Heart left ventricle (tissue), 16 donors: ENCODE measurements at regions not wholly inside any gene's neighbourhood (a gene's known extent, or its start where the extent isn't known, plus 50 kb on each side); places are given as distances from the start of the nearest gene placed in this dataset.

Experiments
- ATAC-seq, 4 donors: fragments of 200-7000 bp; cut with Tn5 transposase; one replicate each; pipeline ENCODE4 v1.9.1; 2020 to 2022; ENCODE audit warnings: moderate library complexity in 4 of 4, mild to moderate bottlenecking in 3 of 4, moderate number of reproducible peaks in 1 of 4
- DNase-seq, 5 donors: peaks; one replicate each; pipeline ENCODE4 v3.0.0-alpha.2; 2020
- H3K27ac ChIP-seq, 12 donors: fragments of 200-600 bp; sonication (generic) in 4 of 12; one replicate each; pipeline versions ENCODE4 v1.5.0 to v1.8.0; 2016 to 2022; ENCODE audit warnings: mild to moderate bottlenecking in 2 of 12
- H3K27me3 ChIP-seq, 9 donors: fragments of 200-600 bp; sonication (generic) in 2 of 9; one replicate each; pipeline versions ENCODE4 v1.5.1 to v1.8.0; 2016 to 2022; ENCODE audit warnings: mild to moderate bottlenecking in 3 of 9
- H3K36me3 ChIP-seq, 9 donors: fragments of 200-600 bp; sonication (generic) in 2 of 9; one replicate each; pipeline versions ENCODE4 v1.5.0 to v1.8.0; 2018 to 2022; ENCODE audit warnings: mild to moderate bottlenecking in 2 of 9
- H3K4me1 ChIP-seq, 12 donors: fragments of 200-600 bp; sonication (generic) in 4 of 12; one replicate each; pipeline versions ENCODE4 v1.5.0 to v1.8.0; 2016 to 2022; ENCODE audit warnings: mild to moderate bottlenecking in 3 of 12
- H3K4me3 ChIP-seq, 12 donors: fragments of 200-600 bp; sonication (generic) in 4 of 12; one replicate each; pipeline versions ENCODE4 v1.5.0 to v1.8.0; 2017 to 2022; ENCODE audit warnings: mild to moderate bottlenecking in 9 of 12, moderate library complexity in 4 of 12
- H3K9me3 ChIP-seq, 12 donors: fragments of 200-600 bp; sonication (generic) in 4 of 12; one replicate each; pipeline versions ENCODE4 v1.5.0 to v1.8.0; 2016 to 2022; ENCODE audit warnings: mild to moderate bottlenecking in 1 of 12
- POLR2A ChIP-seq, 2 donors: fragments of 450-650 bp; IDR thresholded peaks; one replicate each; pipeline ENCODE4 v1.6.1; 2017; ENCODE audit warnings: antibody characterized with exemption in 2 of 2, mild to moderate bottlenecking in 2 of 2, moderate library complexity in 2 of 2
- WGBS, 4 donors: extraction: QIAGEN DNeasy Blood & Tissue Kit in 2 of 4; methylation state at CpG; one replicate each; pipeline versions ENCODE4 v1.1.5 to v1.1.7; 2013 to 2018; 5-methylcytosine and 5-hydroxymethylcytosine counted together
- intact Hi-C, 10 donors: fragments of 100-400 bp; cut with DNase I; formaldehyde crosslinking; loops; one replicate each; pipeline versions ENCODE4 v1.11.1 to v1.14.2; 2022
- TF ChIP-seq, protein P1 (sequence below), 12 donors: fragments of 200-600 bp; sonication (generic) in 4 of 12; IDR thresholded peaks; one replicate each; pipeline versions ENCODE4 v1.5.0 to v1.8.0; 2018 to 2022; ENCODE audit warnings: antibody characterized with exemption in 12 of 12, mild to moderate bottlenecking in 5 of 12
- donor health status: ischemic (EF 13 %, LVEDD 7.1; RV severe dilation, severe dysfunction).
- donor health status: healthy with polysubstance abuse.
- donor health status: DM: no; HTN: yes; CAD: no.
- donor health status: DM: no; HTN: no; CAD: no.
- donor health status: ischemic (EF 25% LVEDD 6.9; RV normal size, moderate dysfunction).
- donor health status: ischemic (EF 25% LVEDD 5.7; RV mildly dilated, moderate dysfunction).
- donor health status: healthy.
- donor health status: DM: yes; HTN: yes; CAD: no.
- donor health status: ischemic (EF 35%, LVEDD 5.7; RV mildly dilated, moderate dysfunction).
- donor health status: nonischemic (EF 11% LVEDD 7.7; RV severe dilation, severe dysfunction).
- donor health status: DM: yes; HTN: yes; CAD: no.
- donor health status: PGD.
- donor health status: ischemic (EF 29% LVEDD 5.4; RV normal size, mild dysfunction).
- donor health status: nonischemic (EF 23%, LVEDD 6.1; RV moderate dilation, normal function).

DNA sequence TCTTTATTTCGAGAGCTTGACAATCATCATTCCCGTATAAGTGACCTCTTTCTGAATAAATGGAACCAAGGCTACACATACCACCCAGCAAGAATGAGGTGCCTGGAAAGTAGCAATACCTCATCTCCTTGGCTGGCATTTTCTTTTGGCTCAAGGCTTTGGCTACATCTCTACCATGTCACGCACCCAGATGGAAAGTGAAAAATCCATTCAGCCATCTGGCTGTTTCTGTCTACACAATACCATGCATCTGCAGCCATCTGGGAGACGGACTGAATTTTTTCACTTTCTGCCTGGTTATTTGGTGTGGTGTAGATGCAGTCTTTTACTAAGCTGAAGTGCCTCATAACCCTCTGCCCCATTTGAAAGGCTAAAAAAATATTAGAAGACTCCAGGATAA is 566.9 kb downstream of the BCL11A start:
- intact Hi-C loops, result no loop called here
- Histone ChIP-seq H3K27ac (no peak overlapping the region), H3K27me3 (no peaks in the 10 kb centered on the region), H3K36me3 (no peaks in the 10 kb centered on the region), H3K4me3 (no peak overlapping the region), H3K4me1 (no peaks in the 10 kb centered on the region), H3K9me3 (no peaks in the 10 kb centered on the region)
- DNase-seq (no peak), ATAC-seq (no peak)
- WGBS, 4 donors, result 83 to 87% (median 86%) methylated on average over 4 of the region's 4 CpGs
- no peak for TF ChIP-seq POLR2A (IDR thresholded peaks at IDR 0.05)

DNA sequence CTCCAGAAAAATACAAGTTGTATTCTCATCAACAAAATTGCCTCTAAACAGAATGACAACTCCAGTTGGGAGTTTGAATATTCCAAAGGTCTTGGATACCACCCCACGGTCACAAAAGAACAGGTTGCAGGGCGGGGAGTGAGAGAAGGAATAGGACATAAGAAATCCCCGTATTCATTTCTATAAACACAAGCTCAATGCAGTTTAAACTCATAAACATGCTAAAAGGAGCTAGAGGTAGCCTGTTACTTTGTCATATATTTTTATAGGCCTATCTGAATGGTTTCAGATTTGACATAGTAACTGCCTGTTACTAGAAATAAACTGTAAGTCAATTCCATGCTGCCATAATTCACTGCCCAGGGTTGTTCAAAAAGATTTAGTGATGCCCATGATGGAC is 567.5 kb downstream of the BCL11A start:
- H3K4me1 ChIP-seq, result no peaks in the 10 kb centered on the region
- intact Hi-C loops, result no loop called here
- DNase-seq, result no peak
- no peaks in the 10 kb centered on the region for H3K36me3 ChIP-seq
- no peak for TF ChIP-seq POLR2A (IDR thresholded peaks at IDR 0.05)
- TF ChIP-seq, protein P1, sequence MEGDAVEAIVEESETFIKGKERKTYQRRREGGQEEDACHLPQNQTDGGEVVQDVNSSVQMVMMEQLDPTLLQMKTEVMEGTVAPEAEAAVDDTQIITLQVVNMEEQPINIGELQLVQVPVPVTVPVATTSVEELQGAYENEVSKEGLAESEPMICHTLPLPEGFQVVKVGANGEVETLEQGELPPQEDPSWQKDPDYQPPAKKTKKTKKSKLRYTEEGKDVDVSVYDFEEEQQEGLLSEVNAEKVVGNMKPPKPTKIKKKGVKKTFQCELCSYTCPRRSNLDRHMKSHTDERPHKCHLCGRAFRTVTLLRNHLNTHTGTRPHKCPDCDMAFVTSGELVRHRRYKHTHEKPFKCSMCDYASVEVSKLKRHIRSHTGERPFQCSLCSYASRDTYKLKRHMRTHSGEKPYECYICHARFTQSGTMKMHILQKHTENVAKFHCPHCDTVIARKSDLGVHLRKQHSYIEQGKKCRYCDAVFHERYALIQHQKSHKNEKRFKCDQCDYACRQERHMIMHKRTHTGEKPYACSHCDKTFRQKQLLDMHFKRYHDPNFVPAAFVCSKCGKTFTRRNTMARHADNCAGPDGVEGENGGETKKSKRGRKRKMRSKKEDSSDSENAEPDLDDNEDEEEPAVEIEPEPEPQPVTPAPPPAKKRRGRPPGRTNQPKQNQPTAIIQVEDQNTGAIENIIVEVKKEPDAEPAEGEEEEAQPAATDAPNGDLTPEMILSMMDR (IDR thresholded peaks at IDR 0.05), result no peak
- H3K27me3 ChIP-seq, result no peaks in the 10 kb centered on the region
- no peak overlapping the region for H3K27ac ChIP-seq
- no peak overlapping the region for H3K4me3 ChIP-seq
- H3K9me3 ChIP-seq, result no peaks in the 10 kb centered on the region
- WGBS, 4 donors, result 83 to 90% (median 88%) methylated on average over 3 of the region's 3 CpGs
- no peak for ATAC-seq

DNA sequence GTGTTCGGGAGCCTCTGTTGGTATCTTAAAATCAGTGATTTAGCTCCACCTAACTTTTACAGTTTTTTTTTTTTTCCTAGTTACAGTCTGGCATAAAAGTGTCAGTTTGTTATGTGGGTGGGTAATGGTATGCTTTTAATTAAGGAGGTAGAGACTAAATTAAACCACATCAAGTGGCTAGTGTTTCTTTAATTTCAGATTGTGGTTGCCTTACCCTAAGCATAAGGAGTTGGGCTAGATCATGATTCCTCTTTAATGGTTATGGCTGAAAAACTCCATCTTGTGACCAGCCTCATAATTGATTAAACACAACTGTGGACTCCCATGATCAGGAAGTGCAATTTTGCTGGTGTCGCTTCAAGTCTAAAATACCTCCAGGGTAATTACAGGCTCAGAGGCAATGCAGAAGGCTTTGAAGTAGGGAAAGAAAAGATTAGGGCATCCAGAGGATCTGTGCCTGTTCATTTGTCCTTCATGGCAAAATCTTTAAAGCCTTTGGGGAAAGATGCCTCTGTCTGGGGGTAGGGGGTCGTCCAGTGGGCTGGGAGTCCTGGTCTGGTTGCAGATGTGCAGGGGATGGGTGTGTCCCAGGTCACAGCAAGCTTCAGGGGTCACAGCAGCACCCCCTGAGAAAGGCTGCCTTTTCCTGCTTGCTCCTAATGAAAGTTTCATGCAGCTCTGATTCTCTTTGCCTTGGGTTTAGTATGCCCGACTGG is 579.2 kb downstream of the BCL11A start:
- Histone ChIP-seq H3K36me3 (no peaks in the 10 kb centered on the region), H3K27ac (no peak overlapping the region), H3K4me1 (no peaks in the 10 kb centered on the region), H3K27me3 (no peaks in the 10 kb centered on the region), H3K4me3 (no peak overlapping the region), H3K9me3 (no peaks in the 10 kb centered on the region)
- 65 to 74% (median 69%) methylated on average over 4 of the region's 4 CpGs for WGBS, 4 donors
- ATAC-seq (no peak), DNase-seq (no peak)
- no peak for TF ChIP-seq POLR2A (IDR thresholded peaks at IDR 0.05)
- TF ChIP-seq, protein P1 (IDR thresholded peaks at IDR 0.05), result no peak
- intact Hi-C loops, result no loop called here

DNA sequence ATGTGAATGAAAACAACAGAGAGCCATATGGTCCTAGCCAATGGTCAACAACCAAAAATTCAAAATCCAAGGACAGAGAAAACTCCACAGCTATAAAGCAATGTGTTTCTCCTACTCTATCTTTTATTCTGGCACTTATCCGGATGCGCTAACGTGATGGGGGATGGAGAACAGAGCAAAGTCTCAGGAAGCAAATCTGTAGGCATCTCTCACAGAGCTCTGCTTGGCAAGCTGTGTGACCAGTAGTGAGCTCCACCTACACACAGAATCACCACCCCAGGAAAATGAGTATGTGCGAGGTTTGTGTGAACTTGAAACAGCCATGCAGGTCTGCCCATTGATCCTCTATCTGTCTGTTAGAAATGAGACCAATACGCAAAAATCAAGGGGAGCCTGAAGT is 584.3 kb downstream of the BCL11A start:
- 80 to 86% (median 84%) methylated on average over 5 of the region's 5 CpGs for whole genome bisulfite sequencing, 4 donors
- ATAC-seq (no peak), DNase-seq (no peak)
- H3K27ac ChIP-seq, result no peak overlapping the region
- H3K4me3 ChIP-seq, result no peak overlapping the region
- no peaks in the 10 kb centered on the region for H3K27me3 ChIP-seq
- intact Hi-C loops, result no loop called here
- no peaks in the 10 kb centered on the region for H3K4me1 ChIP-seq
- no peak for TF ChIP-seq POLR2A (IDR thresholded peaks at IDR 0.05)
- no peaks in the 10 kb centered on the region for H3K36me3 ChIP-seq
- no peaks in the 10 kb centered on the region for H3K9me3 ChIP-seq

DNA sequence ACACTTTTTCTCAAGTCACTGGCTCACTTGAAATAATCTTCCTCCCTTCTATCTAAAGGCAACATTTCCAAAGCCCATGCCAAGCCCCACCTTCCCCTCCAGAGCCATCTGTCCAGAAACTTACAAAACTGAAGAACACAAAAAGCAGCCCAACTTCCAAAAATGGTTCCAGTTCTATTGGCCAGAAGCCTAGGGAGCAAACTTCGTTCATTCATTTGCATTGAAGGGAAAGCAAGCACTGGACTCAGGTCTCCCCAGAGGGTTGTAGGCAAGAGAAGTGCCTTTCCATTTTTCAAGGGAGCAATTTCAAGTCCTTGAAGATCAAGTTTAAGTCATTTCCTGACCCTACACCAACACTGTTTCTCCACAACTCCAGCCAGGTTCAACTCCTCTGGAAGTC is 585.0 kb downstream of the BCL11A start:
- WGBS, 4 donors, result 36 to 53% (median 41%) methylated on average over 1 of the region's 1 CpG

More for the DNA sequence above, 585.0 kb downstream of the BCL11A start:
- Histone ChIP-seq H3K4me3 (no peak overlapping the region), H3K9me3 (no peaks in the 10 kb centered on the region), H3K36me3 (no peaks in the 10 kb centered on the region), H3K27ac (no peak overlapping the region), H3K27me3 (no peaks in the 10 kb centered on the region), H3K4me1 (no peaks in the 10 kb centered on the region)
- ATAC-seq, result no peak
- no peak for TF ChIP-seq POLR2A (IDR thresholded peaks at IDR 0.05)
- TF ChIP-seq, protein P1 (IDR thresholded peaks at IDR 0.05), result no peak
- DNase-seq, result no peak
- intact Hi-C loops, result no loop called here
